Astrocyte (in vitro differentiated cells and primary cell): ENCODE measurements at regions not wholly inside any gene's neighbourhood (a gene's known extent, or its start where the extent isn't known, plus 50 kb on each side); places are given as distances from the start of the nearest gene placed in this dataset.
"Not testable (repeated sequence)": the region's sequence is repeated elsewhere in the genome, so short reads cannot be mapped to it uniquely, and the experiment has no call there.

ENCODE experiments used
- DNase-seq: peaks from one replicate; pipeline ENCODE4 v3.0.0-alpha.2; 2010; ENCODE audit warnings: low read depth
- FAIRE-seq: peaks from 2 replicates; lab custom pipeline; 2011; peaks lifted over from hg19 to GRCh38; lab: Jason Lieb, UNC
- H2AFZ ChIP-seq: 2 replicates; pipeline ENCODE4 v1.6.0; 2012; ENCODE audit warnings: low read depth, low read length, inconsistent platforms
- H3K27ac ChIP-seq: 2 replicates; pipeline ENCODE4 v1.5.1; 2011; ENCODE audit warnings: low read depth, low read length, inconsistent platforms
- H3K27me3 ChIP-seq: 2 replicates; pipeline ENCODE4 v1.6.0; 2011; ENCODE audit warnings: low read length, inconsistent platforms; ENCODE audit not compliant: insufficient read depth
- H3K36me3 ChIP-seq: 2 replicates; pipeline ENCODE4 v1.5.1; 2011; ENCODE audit warnings: low read length, inconsistent platforms; ENCODE audit not compliant: insufficient read depth
- H3K4me1 ChIP-seq: 2 replicates; pipeline ENCODE4 v1.5.1; 2011; ENCODE audit warnings: low read length, inconsistent platforms; ENCODE audit not compliant: insufficient read depth
- H3K4me2 ChIP-seq: 2 replicates; pipeline ENCODE4 v1.6.0; 2012; ENCODE audit warnings: low read length, inconsistent platforms
- H3K4me3 ChIP-seq: 2 replicates; pipeline ENCODE4 v1.5.1; 2011; ENCODE audit warnings: low read depth, mild to moderate bottlenecking, low read length, inconsistent platforms; ENCODE audit not compliant: insufficient read depth
- H3K79me2 ChIP-seq: 2 replicates; pipeline ENCODE4 v1.6.0; 2012; ENCODE audit warnings: mild to moderate bottlenecking, low read length, inconsistent platforms; ENCODE audit not compliant: insufficient read depth
- H3K9ac ChIP-seq: 2 replicates; pipeline ENCODE4 v1.6.0; 2012; ENCODE audit warnings: mild to moderate bottlenecking, low read length, inconsistent platforms
- H3K9me3 ChIP-seq: 2 replicates; pipeline ENCODE4 v1.5.1; 2012; ENCODE audit warnings: low read depth, mild to moderate bottlenecking, low read length, inconsistent platforms; ENCODE audit not compliant: insufficient read depth
- H4K20me1 ChIP-seq: 2 replicates; pipeline ENCODE4 v1.6.0; 2012; ENCODE audit warnings: low read length, inconsistent platforms; ENCODE audit not compliant: insufficient read depth
- H3K27ac Mint-ChIP-seq: one replicate; pipeline ENCODE4 v1.8.0; 2021; ENCODE audit warnings: mild to moderate bottlenecking, mixed read lengths; ENCODE audit not compliant: unreplicated experiment
- H3K27me3 Mint-ChIP-seq: one replicate; pipeline ENCODE4 v1.8.0; 2021; ENCODE audit warnings: low read depth, mixed read lengths; ENCODE audit not compliant: unreplicated experiment
- H3K36me3 Mint-ChIP-seq: one replicate; pipeline ENCODE4 v1.8.0; 2021; ENCODE audit warnings: low read depth, mixed read lengths; ENCODE audit not compliant: unreplicated experiment
- H3K4me1 Mint-ChIP-seq: one replicate; pipeline ENCODE4 v1.8.0; 2021; ENCODE audit warnings: low read depth, mixed read lengths; ENCODE audit not compliant: unreplicated experiment
- H3K4me3 Mint-ChIP-seq: one replicate; pipeline ENCODE4 v1.8.0; 2021; ENCODE audit warnings: mild to moderate bottlenecking, moderate library complexity, mixed read lengths; ENCODE audit not compliant: unreplicated experiment
- H3K9me3 Mint-ChIP-seq: one replicate; pipeline ENCODE4 v1.8.0; 2021; ENCODE audit warnings: mild to moderate bottlenecking, mixed read lengths; ENCODE audit not compliant: unreplicated experiment
- CTCF ChIP-seq: IDR thresholded peaks from 2 replicates; pipeline ENCODE4 v1.5.1; 2011; ENCODE audit warnings: low read depth, mild to moderate bottlenecking, inconsistent platforms, low read length, moderate library complexity; ENCODE audit not compliant: insufficient read depth
- EZH2 ChIP-seq: IDR thresholded peaks from 2 replicates; pipeline ENCODE4 v1.6.1; 2012; ENCODE audit warnings: mild to moderate bottlenecking, low read length, inconsistent platforms; ENCODE audit not compliant: insufficient read depth

- Histone ChIP-seq H3K9ac (no peak overlapping the region), H2AFZ (no peak overlapping the region), H3K4me3 (no peak overlapping the region), H4K20me1 (no peaks in the 10 kb centered on the region), H3K9me3 (no peaks in the 10 kb centered on the region), H3K27ac (no peak overlapping the region), H3K79me2 (no peaks in the 10 kb centered on the region), H3K4me2 (no peak overlapping the region), H3K4me1 (no peaks in the 10 kb centered on the region), H3K27me3 (no peaks in the 10 kb centered on the region), H3K36me3 (no peaks in the 10 kb centered on the region)
- Mint-ChIP-seq H3K4me3 (no peak overlapping the region), H3K27ac (no peak overlapping the region), H3K4me1 (no peaks in the 10 kb centered on the region), H3K27me3 (no peaks in the 10 kb centered on the region), H3K9me3 (no peaks in the 10 kb centered on the region), H3K36me3 (no peaks in the 10 kb centered on the region)
- TF ChIP-seq EZH2: no peak
- TF ChIP-seq CTCF: no peak
- FAIRE-seq: no peak
- DNase-seq: no peak
Observed at GRCh38 chr4:162977788-162978187, 188.9 kb downstream of the NAF1 start.

- Histone ChIP-seq H3K27ac (no peak overlapping the region), H3K27me3 (no peaks in the 10 kb centered on the region), H3K36me3 (no peaks in the 10 kb centered on the region), H3K79me2 (no peaks in the 10 kb centered on the region), H3K4me1 (no peaks in the 10 kb centered on the region), H3K4me2 (no peak overlapping the region), H2AFZ (no peak overlapping the region), H4K20me1 (no peaks in the 10 kb centered on the region), H3K9ac (no peak overlapping the region), H3K4me3 (no peak overlapping the region), H3K9me3 (peaks cover 4% of the 10 kb centered on the region)
- no peak overlapping the region for H3K27ac Mint-ChIP-seq
- FAIRE-seq: no peak
- no peaks in the 10 kb centered on the region for H3K36me3 Mint-ChIP-seq
- H3K4me1 Mint-ChIP-seq: no peaks in the 10 kb centered on the region
- TF ChIP-seq CTCF (no peak), EZH2 (no peak)
- H3K9me3 Mint-ChIP-seq: no peaks in the 10 kb centered on the region
- no peak overlapping the region for H3K4me3 Mint-ChIP-seq
- H3K27me3 Mint-ChIP-seq: no peaks in the 10 kb centered on the region
- no peak for DNase-seq
Observed at GRCh38 chr4:162972661-162973330, 193.9 kb downstream of the NAF1 start.

GRCh38 chr4:162969194-162969593, 197.5 kb downstream of the NAF1 start:
- DNase-seq (no peak), FAIRE-seq (no peak)
- Histone ChIP-seq H3K4me3 (no peak overlapping the region), H3K36me3 (no peaks in the 10 kb centered on the region), H3K9ac (no peak overlapping the region), H4K20me1 (no peaks in the 10 kb centered on the region), H2AFZ (no peak overlapping the region), H3K79me2 (no peaks in the 10 kb centered on the region), H3K4me2 (no peak overlapping the region), H3K9me3 (peaks cover 4% of the 10 kb centered on the region), H3K27ac (no peak overlapping the region), H3K27me3 (no peaks in the 10 kb centered on the region), H3K4me1 (no peaks in the 10 kb centered on the region)
- Mint-ChIP-seq H3K27ac (no peak overlapping the region), H3K4me1 (no peaks in the 10 kb centered on the region), H3K4me3 (no peak overlapping the region), H3K27me3 (no peaks in the 10 kb centered on the region), H3K36me3 (no peaks in the 10 kb centered on the region), H3K9me3 (peaks cover 5% of the 10 kb centered on the region)
- TF ChIP-seq EZH2 (no peak), CTCF (no peak)

GRCh38 chr4:162965978-162966377, 200.7 kb downstream of the NAF1 start:
- H3K27ac Mint-ChIP-seq, FAIRE-seq: not testable (repeated sequence)

More at GRCh38 chr4:162965978-162966377, 200.7 kb downstream of the NAF1 start:
- not testable (repeated sequence) for H3K9me3 ChIP-seq, H3K4me2 ChIP-seq, H3K36me3 Mint-ChIP-seq, H3K27me3 ChIP-seq, H3K36me3 ChIP-seq, H4K20me1 ChIP-seq, DNase-seq, H3K27me3 Mint-ChIP-seq, H3K4me1 ChIP-seq, H3K9ac ChIP-seq, H3K4me1 Mint-ChIP-seq, H3K79me2 ChIP-seq, H3K4me3 Mint-ChIP-seq, H3K9me3 Mint-ChIP-seq, H3K27ac ChIP-seq, H2AFZ ChIP-seq, H3K4me3 ChIP-seq
